ENCODE measurements at regions not wholly inside any gene's neighbourhood (a gene's known extent, or its start where the extent isn't known, plus 50 kb on each side); places are given as distances from the start of the nearest gene placed in this dataset.

- no peaks in the 10 kb centered on the region for H3K9me3 ChIP-seq (ENCODE audit: control insufficient read depth, insufficient read depth, low read length)
- intact Hi-C loops (cut with micrococcal nuclease), result no loop called here
- DNase-seq (no peak), ATAC-seq (no peak)
- H3K9me3 Mint-ChIP-seq, result no peaks in the 10 kb centered on the region
- H3K36me3 ChIP-seq (ENCODE audit: control insufficient read depth, insufficient read depth, low read length), result no peaks in the 10 kb centered on the region
- H3K27ac ChIP-seq (ENCODE audit: low read length), result no peak overlapping the region
- H3K4me3 ChIP-seq (ENCODE audit: low read length), result no peak overlapping the region
- H3K4me3 Mint-ChIP-seq, result no peak overlapping the region
- peaks cover 0 to 3% of the 10 kb centered on the region in 2 donors for H3K27me3 Mint-ChIP-seq (ENCODE audit: low read depth in 2 of 2)
- H3K36me3 Mint-ChIP-seq, result no peaks in the 10 kb centered on the region
- WGBS (ENCODE audit: insufficient coverage), result no CpG with 5 or more reads among the region's 2 CpGs
- H3K4me1 ChIP-seq (ENCODE audit: control insufficient read depth, insufficient read depth, low read length), result peaks cover 15% of the 10 kb centered on the region
- no peak overlapping the region for H3K27ac Mint-ChIP-seq
- TF ChIP-seq CTCF (IDR thresholded peaks at IDR 0.05), result no peak
- H3K4me1 Mint-ChIP-seq, result peaks cover 9 to 11% of the 10 kb centered on the region in 2 donors
- H3K27me3 ChIP-seq (ENCODE audit: control insufficient read depth, insufficient read depth, low read length), result no peaks in the 10 kb centered on the region
These were observed 87.6 kb upstream of the MED13L start for GRCh38 chr12:116365114-116365513.

- Histone ChIP-seq H3K4me3 (ENCODE audit: low read length) (no peak overlapping the region), H3K4me1 (ENCODE audit: control insufficient read depth, insufficient read depth, low read length) (peaks cover 9% of the 10 kb centered on the region), H3K9me3 (ENCODE audit: control insufficient read depth, insufficient read depth, low read length) (no peaks in the 10 kb centered on the region), H3K36me3 (ENCODE audit: control insufficient read depth, insufficient read depth, low read length) (no peaks in the 10 kb centered on the region), H3K27me3 (ENCODE audit: control insufficient read depth, insufficient read depth, low read length) (no peaks in the 10 kb centered on the region), H3K27ac (ENCODE audit: low read length) (no peak overlapping the region)
- no peak overlapping the region for H3K4me3 Mint-ChIP-seq
- H3K36me3 Mint-ChIP-seq, result no peaks in the 10 kb centered on the region
- WGBS (ENCODE audit: insufficient coverage), result 90% methylated on average over 17 of the region's 17 CpGs
- no peak for TF ChIP-seq CTCF (IDR thresholded peaks at IDR 0.05)
- peaks cover 3 to 4% of the 10 kb centered on the region in 2 donors for H3K4me1 Mint-ChIP-seq
- H3K27ac Mint-ChIP-seq, result no peak overlapping the region
- DNase-seq (no peak), ATAC-seq (no peak)
- H3K27me3 Mint-ChIP-seq (ENCODE audit: low read depth in 2 of 2), result peaks cover 0 to 3% of the 10 kb centered on the region in 2 donors
- no peaks in the 10 kb centered on the region for H3K9me3 Mint-ChIP-seq
- intact Hi-C loops (cut with micrococcal nuclease), result no loop called here
These were observed 88.3 kb upstream of the MED13L start for GRCh38 chr12:116365606-116366455.

- 96% methylated on average over 8 of the region's 9 CpGs for WGBS (ENCODE audit: insufficient coverage)
- H3K27ac Mint-ChIP-seq, result no peak overlapping the region
These were observed 88.9 kb upstream of the MED13L start for GRCh38 chr12:116366456-116366776.

More at GRCh38 chr12:116366456-116366776, 88.9 kb upstream of the MED13L start:
- Mint-ChIP-seq H3K36me3 (no peaks in the 10 kb centered on the region), H3K9me3 (no peaks in the 10 kb centered on the region), H3K4me3 (no peak overlapping the region), H3K27me3 (ENCODE audit: low read depth in 2 of 2) (peaks cover 0 to 3% of the 10 kb centered on the region in 2 donors), H3K4me1 (no peaks in the 10 kb centered on the region)
- no peak for TF ChIP-seq CTCF (IDR thresholded peaks at IDR 0.05)
- peaks cover 4% of the 10 kb centered on the region for H3K4me1 ChIP-seq (ENCODE audit: control insufficient read depth, insufficient read depth, low read length)
- no peaks in the 10 kb centered on the region for H3K9me3 ChIP-seq (ENCODE audit: control insufficient read depth, insufficient read depth, low read length)
- H3K27me3 ChIP-seq (ENCODE audit: control insufficient read depth, insufficient read depth, low read length), result no peaks in the 10 kb centered on the region
- intact Hi-C loops (cut with micrococcal nuclease), result no loop called here
- DNase-seq (no peak), ATAC-seq (no peak)
- no peak overlapping the region for H3K27ac ChIP-seq (ENCODE audit: low read length)
- no peaks in the 10 kb centered on the region for H3K36me3 ChIP-seq (ENCODE audit: control insufficient read depth, insufficient read depth, low read length)
- no peak overlapping the region for H3K4me3 ChIP-seq (ENCODE audit: low read length)

Measured in natural killer cell (primary cell).